Osteoblast (primary cell): ENCODE measurements at regions not wholly inside any gene's neighbourhood (a gene's known extent, or its start where the extent isn't known, plus 50 kb on each side); places are given as distances from the start of the nearest gene placed in this dataset.

Experiments
- DNase-seq: peaks from one replicate; pipeline ENCODE4 v3.0.0; 2011; ENCODE audit warnings: low spot score, mixed read lengths; ENCODE audit not compliant: insufficient read length; ENCODE audit errors: missing footprints
- H2AFZ ChIP-seq: 2 replicates; pipeline ENCODE4 v1.6.0; 2011; ENCODE audit warnings: mild to moderate bottlenecking, low read length
- H3K27ac ChIP-seq: 2 replicates; pipeline ENCODE4 v1.5.1; 2011; ENCODE audit warnings: mild to moderate bottlenecking, low read depth, low read length, moderate library complexity
- H3K27me3 ChIP-seq: 2 replicates; pipeline ENCODE4 v1.6.0; 2012; ENCODE audit warnings: mild to moderate bottlenecking, control low read depth, inconsistent platforms, low read length, moderate library complexity; ENCODE audit not compliant: insufficient read depth
- H3K36me3 ChIP-seq: 2 replicates; pipeline ENCODE4 v1.5.1; 2011; ENCODE audit warnings: mild to moderate bottlenecking, low read length, control low read depth, moderate library complexity; ENCODE audit not compliant: insufficient read depth
- H3K4me1 ChIP-seq: 2 replicates; pipeline ENCODE4 v1.5.1; 2011; ENCODE audit warnings: mild to moderate bottlenecking, low read length, control low read depth, moderate library complexity; ENCODE audit not compliant: insufficient read depth
- H3K4me2 ChIP-seq: 2 replicates; pipeline ENCODE4 v1.6.0; 2011; ENCODE audit warnings: mild to moderate bottlenecking, low read length; ENCODE audit not compliant: insufficient read depth
- H3K4me3 ChIP-seq: fragments of 200-600 bp; sonication (generic); 3 replicates; pipeline ENCODE4 v1.5.1; 2012; ENCODE audit warnings: mild to moderate bottlenecking, low read length, inconsistent platforms; ENCODE audit not compliant: insufficient read depth
- H3K79me2 ChIP-seq: 2 replicates; pipeline ENCODE4 v1.6.0; 2012; ENCODE audit warnings: mild to moderate bottlenecking, low read length, control low read depth, inconsistent platforms; ENCODE audit not compliant: insufficient read depth
- H3K9me3 ChIP-seq: 2 replicates; pipeline ENCODE4 v1.5.1; 2011; ENCODE audit warnings: low read depth, low read length, control low read depth
- H4K20me1 ChIP-seq: 2 replicates; pipeline ENCODE4 v1.6.0; 2012; ENCODE audit warnings: mild to moderate bottlenecking, low read length, control low read depth; ENCODE audit not compliant: insufficient read depth
- CTCF ChIP-seq: IDR thresholded peaks from 2 replicates; pipeline ENCODE4 v1.5.1; 2011; ENCODE audit warnings: mild to moderate bottlenecking, low read depth, low read length, moderate library complexity; ENCODE audit errors: extremely low read depth

GRCh38 chr15:31471731-31472430 lies 145.2 kb downstream of the KLF13 start:
- H3K9me3 ChIP-seq: no peaks in the 10 kb centered on the region
- no peaks in the 10 kb centered on the region for H4K20me1 ChIP-seq
- H3K4me2 ChIP-seq: peak overlapping the region; percentile 37
- H3K4me3 ChIP-seq: no peak overlapping the region
- H3K4me1 ChIP-seq: peaks cover 27% of the 10 kb centered on the region
- H3K36me3 ChIP-seq: no peaks in the 10 kb centered on the region
- no peaks in the 10 kb centered on the region for H3K79me2 ChIP-seq
- peak overlapping the region; percentile 59 for H3K27ac ChIP-seq
- H3K27me3 ChIP-seq: peaks cover 11% of the 10 kb centered on the region
- TF ChIP-seq CTCF: no peak
- DNase-seq: peak; percentile 96
- H2AFZ ChIP-seq: no peak overlapping the region

DNA sequence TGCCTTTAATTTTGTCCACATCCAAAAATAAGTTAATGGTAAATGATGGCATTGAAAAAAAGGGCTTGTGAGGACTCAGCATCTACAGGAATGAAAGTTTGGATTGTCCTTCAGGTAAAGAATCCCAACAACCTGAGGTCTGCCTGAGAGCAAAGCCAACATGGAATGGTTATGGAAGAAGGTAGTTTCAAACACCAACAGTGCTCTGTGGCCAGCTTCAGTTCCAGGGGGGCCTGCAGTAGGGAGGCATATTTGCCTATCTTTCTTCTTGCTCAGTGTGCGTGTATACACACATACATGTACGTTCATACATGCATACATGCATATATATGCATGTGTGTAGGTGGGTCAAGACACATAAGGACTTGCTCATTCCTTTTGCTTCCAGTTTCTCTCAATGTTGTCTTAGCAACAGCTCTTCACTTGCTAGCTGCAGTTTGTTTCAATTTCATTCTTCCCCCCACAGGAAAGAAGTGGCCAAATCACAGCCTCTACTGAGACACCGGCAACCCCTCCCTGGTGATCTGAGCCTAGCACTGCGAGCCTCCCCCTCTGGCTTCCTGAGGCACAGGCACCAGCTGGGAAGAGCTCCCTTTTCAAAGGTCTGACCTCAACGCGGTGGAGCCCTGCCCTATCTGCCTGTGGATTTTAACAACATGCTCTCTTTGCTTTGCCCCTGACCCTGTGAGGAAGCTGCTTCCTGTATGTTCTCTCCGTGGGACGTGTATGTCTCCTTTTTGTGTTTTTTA lies 146.2 kb downstream of the KLF13 start:
- Histone ChIP-seq H3K9me3 (no peaks in the 10 kb centered on the region), H3K4me2 (peak overlapping the region; percentile 57), H3K36me3 (no peaks in the 10 kb centered on the region), H3K4me3 (no peak overlapping the region), H3K27me3 (peaks cover 3% of the 10 kb centered on the region), H3K27ac (peak overlapping the region; percentile 59), H3K4me1 (peaks cover 27% of the 10 kb centered on the region), H2AFZ (peak overlapping the region; percentile 62), H4K20me1 (no peaks in the 10 kb centered on the region), H3K79me2 (no peaks in the 10 kb centered on the region)
- DNase-seq: peak; percentile 93
- TF ChIP-seq CTCF: no peak

DNA sequence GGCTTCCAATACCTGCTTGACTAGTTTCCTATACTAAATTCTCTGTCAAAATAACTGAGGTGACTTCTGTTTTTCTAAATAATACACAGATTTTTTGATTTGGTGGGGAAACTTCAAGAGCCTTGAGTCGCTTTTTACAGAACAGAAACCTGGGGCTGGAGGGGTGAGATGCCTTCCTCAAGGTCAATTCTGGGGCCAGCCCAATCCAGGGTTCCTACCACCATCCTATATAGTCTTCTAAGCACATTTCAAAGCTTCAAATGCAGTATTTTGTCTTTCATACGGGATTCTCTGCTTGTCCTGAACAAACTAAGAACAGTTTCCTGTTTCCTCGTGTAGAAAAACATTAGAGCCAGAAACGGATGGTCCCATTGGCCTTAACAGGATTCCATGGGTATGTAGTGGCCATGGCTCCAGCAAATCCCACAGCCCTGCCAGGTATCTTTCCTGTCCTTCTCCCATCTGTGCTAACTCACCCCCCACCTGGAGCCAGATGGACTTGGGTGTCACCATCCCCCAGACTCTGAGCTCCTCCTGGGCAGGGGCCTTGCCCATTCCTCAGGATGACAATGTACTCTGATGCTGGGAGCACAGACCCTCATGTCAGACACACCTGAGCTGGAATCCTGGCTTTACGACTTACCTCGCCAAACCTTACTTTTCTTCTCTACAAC lies 146.9 kb downstream of the KLF13 start:
- TF ChIP-seq CTCF: no peak
- Histone ChIP-seq H3K4me3 (no peak overlapping the region), H4K20me1 (no peaks in the 10 kb centered on the region), H3K9me3 (no peaks in the 10 kb centered on the region), H3K36me3 (no peaks in the 10 kb centered on the region), H3K4me2 (peak overlapping the region; percentile 57), H3K79me2 (no peaks in the 10 kb centered on the region), H2AFZ (no peak overlapping the region), H3K4me1 (peaks cover 27% of the 10 kb centered on the region), H3K27me3 (peaks cover under 1% of the 10 kb centered on the region), H3K27ac (peak overlapping the region; percentile 59)
- no peak for DNase-seq
